ENCODE measurements at regions not wholly inside any gene's neighbourhood (a gene's known extent, or its start where the extent isn't known, plus 50 kb on each side); places are given as distances from the start of the nearest gene placed in this dataset.

DNA sequence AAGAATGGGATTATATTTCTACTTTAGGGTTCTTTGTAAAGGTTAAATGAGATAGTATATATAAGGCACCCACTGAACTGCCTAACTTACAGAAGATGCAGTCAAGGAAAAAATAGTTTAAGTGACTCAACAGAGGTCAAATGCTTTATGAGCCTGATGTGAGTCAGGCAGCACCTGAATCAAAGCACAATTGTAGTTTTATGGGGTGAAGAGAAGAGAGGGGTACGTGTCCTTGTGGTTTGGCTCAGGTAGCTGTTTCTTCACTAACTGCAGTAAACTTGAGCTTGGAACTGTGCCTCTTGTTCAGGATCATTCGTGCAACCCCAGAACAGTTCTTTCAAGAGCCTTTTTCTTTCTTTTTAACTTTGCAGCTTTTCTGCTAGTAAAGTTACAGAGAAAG, 125.2 kb upstream of the SPON1 start:
- TF ChIP-seq, protein P1, sequence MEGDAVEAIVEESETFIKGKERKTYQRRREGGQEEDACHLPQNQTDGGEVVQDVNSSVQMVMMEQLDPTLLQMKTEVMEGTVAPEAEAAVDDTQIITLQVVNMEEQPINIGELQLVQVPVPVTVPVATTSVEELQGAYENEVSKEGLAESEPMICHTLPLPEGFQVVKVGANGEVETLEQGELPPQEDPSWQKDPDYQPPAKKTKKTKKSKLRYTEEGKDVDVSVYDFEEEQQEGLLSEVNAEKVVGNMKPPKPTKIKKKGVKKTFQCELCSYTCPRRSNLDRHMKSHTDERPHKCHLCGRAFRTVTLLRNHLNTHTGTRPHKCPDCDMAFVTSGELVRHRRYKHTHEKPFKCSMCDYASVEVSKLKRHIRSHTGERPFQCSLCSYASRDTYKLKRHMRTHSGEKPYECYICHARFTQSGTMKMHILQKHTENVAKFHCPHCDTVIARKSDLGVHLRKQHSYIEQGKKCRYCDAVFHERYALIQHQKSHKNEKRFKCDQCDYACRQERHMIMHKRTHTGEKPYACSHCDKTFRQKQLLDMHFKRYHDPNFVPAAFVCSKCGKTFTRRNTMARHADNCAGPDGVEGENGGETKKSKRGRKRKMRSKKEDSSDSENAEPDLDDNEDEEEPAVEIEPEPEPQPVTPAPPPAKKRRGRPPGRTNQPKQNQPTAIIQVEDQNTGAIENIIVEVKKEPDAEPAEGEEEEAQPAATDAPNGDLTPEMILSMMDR (IDR thresholded peaks at IDR 0.05), result no peak
- no peak for TF ChIP-seq POLR2A (IDR thresholded peaks at IDR 0.05)

Measured in esophagus squamous epithelium (tissue), 4 donors.